Activated gamma-delta T cell (primary cell): ENCODE measurements at regions not wholly inside any gene's neighbourhood (a gene's known extent, or its start where the extent isn't known, plus 50 kb on each side); places are given as distances from the start of the nearest gene placed in this dataset.

ENCODE experiments used
- DNase-seq: peaks from one replicate; lab custom pipeline; 2025; lab: John Stamatoyannopoulos, UW

DNA sequence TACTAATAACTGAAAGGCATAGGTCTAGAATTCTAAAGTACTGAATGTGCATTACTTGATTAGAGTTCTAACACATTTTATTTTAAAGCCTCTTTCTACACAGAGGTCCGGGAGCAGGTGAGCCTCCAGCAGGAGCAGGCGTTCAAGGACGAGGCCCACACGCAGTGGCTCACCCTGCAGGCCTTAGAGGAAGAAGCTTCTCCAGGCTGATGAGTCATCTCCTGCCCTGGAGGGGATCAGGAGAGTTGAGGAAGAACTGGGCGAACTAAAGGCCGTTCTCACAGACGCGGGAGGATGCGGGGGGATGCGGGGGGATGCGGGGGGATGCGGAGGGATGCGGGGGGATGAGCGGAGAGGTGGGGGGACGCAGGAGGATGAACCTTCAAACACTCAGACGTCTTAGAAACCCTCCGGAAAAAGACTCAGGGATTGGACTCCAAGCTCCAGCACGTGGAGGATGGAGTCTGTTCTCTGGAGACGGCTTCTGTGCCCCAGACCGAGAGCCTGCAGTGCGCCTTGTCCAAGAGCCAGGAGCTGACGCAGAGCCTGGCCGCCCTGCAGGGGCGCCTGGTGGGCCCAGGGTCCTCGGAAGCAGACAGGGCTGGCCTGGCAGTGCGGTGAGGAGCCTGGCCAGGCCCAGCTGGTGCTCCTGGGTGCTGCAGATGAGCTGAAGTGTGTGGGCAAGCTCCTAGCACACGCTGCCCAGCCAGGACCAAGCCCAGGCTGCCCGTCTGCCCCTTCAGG lies 433.7 kb upstream of the TPK1 start:
- DNase-seq: no peak

DNA sequence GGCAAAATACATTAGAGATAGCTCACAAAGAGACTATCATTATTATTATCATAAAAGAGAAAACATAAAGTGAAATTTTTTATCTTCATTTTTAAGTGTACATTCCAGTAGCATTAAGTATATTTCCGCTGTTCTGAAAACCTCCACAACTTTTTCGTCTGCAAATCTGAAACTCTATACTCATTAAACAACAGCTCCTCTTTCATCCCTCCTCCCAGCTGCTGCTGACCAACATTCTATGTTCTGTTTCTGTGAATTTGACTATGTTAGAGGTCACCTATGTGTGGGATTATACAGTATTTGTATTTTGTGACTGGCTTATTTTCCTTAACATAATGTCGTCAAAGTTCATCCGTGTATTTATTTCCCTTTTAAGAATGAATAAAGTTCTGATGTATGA lies 429.3 kb upstream of the TPK1 start:
- DNase-seq: no peak

DNA sequence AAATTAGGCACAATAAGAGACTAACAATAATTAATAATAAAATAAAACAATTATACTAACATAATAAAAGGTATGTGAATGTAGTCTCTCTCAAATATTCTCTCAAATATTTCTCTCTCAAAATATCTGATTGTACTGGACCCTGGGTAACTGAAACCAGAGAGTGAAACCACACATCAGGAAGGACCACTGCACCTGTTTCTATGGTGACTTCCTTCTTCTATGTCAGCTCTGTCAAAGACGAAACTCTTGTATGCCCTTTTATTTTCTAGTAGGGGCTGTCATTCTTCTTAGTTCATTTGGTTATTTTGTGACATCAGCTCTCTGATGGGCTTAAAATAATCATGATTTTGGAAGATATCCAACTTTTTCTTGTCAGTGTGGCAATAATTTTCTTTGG lies 428.0 kb upstream of the TPK1 start:
- no peak for DNase-seq

DNA sequence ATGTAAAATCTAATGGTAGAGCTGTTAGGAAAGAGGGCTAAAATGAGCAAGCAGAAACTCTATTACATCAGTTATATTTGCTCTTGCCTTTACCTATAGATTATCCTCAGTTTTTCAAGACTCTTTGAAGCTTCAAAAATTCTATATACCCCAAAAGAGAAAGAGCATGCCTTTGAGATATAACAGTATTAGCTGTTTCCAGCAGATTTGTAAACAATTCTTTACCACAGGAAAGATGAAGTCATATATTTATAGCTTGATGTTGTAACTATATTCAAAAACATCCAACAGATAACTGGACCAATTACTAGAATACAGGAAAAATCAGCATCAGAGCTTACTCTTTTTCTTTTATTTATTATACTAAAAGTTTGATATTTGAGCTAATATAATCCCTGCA lies 416.2 kb upstream of the TPK1 start:
- DNase-seq: no peak

DNA sequence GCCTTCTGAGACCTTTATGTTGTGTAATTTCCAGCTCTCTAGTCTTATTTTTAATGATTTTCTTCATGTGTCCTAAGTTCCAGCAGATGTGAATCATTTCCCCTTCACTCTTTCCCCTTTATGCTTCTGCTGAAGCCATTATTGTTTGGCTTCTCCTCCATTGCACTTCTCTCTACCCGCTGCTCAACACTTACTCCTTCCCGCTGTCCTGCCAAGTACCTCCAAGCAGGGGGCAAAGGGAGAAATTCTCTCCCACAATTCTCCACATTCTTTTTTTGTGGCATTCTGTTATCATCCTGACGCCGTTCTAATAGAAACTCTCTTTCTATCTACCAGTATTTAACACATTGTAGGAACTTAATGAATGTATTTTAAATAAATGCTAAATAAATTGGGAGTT lies 388.9 kb upstream of the TPK1 start:
- no peak for DNase-seq

DNA sequence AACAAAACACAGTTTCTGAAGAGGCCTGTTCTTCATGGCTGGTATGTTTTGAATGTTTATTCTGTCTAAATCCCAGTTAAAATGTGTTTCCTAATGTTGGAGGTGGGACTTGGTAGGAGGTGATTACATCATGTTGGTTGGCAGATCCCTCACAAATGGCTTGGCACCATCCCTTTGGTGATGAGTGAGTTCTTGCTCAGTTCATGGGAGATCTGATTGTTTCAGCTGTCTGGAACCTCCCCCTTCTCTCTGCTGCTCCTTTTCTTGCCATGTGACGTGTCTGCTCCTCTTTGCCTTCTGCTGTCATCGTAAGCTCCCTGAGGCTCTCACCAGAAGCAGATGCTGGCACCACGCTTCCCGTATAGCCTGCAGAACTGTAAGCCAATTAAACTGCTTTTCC lies 383.6 kb upstream of the TPK1 start:
- no peak for DNase-seq

DNA sequence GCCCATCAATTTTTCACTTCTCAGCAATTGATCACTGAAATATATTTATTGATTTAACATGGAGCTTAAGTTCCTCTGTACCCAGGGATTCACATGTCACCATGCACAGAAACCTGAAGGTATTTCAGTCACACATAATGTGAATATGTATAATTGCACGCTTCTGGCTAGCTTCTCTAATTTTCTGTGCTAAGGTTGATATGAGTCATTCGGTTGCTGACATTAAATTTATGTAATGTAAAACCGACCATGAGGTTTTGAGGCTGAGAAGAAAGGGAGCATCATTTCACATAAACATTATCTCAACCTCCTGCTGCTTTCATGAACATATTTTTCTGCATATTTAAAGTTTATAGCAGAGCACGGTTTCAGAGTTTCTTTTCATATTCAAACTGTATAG lies 381.0 kb upstream of the TPK1 start:
- no peak for DNase-seq

DNA sequence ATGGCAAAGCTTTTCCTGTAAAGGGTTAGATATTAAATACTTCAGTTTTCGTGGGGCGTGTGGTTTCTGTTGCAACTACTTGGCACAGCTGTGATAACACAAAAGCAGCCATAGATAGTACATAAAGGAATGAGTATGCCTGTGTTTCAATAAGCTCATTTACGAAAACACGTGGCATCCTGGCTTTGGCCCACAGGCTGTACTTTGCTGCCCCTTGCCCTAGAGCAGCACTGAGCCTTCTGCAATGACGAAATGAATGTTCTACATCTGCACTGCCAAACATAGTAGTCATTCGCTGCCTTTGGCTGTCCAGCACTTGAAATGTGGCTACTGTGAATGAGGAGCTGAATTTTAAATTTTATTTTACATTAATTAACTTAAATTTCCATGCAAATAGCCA lies 376.2 kb upstream of the TPK1 start:
- DNase-seq: no peak

DNA sequence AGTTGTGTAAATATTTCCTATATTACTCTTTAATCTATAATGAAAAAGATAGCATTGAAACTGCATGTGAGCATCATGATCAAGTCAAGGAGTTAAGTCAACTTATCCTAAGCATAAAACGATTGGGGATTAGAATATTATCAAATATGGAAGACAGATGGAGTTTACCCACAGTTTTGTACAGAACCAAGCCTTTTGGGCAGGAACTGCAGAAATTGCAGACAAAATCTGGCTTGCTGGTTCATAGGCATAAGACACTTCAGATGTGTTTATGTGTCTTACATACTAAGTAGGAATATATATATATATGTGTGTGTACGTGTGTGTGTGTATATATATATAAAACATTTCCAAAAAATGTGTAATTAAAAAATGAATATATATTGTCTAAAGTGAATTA lies 375.4 kb upstream of the TPK1 start:
- DNase-seq: no peak

DNA sequence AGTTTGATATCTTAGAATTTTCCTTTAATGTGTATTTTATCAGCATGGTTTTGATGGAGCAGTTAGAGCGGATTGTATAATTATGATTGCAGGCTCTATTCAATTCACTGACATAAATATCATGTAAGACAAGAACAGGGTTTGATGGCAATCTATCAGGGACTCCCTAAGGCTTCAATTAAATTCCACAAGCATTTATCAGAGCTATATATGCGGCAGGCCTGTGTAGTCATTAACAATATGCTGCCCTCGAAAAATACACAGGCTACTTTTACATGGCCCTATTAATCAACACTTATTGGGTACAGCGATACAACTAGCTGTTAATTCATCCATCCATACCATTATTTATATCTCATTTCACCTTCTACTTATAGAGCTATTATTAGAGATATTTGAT lies 358.1 kb upstream of the TPK1 start:
- no peak for DNase-seq

DNA sequence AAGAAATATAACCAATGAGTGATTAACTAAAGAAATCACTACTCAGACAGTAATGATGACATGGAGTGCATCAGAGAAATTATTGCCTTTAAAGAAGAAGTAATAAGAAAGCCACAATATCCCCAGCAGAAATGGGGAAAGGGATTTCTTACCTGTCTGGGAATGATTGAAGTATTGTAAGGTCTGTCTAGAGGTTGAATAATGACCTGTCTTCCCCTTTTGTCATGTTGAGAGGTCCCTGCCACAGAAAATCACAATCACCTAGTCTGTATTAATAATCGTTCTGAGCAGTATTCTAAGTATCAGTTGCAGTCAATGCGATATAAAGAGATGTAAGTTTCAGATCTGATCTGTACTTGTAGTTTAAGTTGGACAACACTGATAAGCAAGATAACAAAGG lies 349.1 kb upstream of the TPK1 start:
- DNase-seq: no peak

DNA sequence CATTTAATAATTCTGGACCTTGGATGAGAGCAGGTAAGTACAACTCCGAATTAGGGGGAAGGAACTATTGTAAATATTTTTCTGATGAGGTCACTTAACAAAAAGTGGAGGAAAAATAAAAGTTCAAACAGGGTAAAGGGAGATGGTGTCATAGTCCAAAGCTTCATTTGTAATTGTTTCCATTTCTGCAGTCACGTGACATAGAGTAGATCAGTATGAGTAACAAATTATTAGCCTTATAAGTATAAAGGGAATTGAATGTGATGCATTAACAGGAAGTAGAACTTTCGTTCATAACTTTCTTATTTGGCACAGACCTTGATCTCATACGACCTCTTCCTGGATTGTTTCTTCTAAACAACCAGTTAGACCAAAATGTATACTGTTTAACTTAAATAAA lies 347.2 kb upstream of the TPK1 start:
- no peak for DNase-seq

DNA sequence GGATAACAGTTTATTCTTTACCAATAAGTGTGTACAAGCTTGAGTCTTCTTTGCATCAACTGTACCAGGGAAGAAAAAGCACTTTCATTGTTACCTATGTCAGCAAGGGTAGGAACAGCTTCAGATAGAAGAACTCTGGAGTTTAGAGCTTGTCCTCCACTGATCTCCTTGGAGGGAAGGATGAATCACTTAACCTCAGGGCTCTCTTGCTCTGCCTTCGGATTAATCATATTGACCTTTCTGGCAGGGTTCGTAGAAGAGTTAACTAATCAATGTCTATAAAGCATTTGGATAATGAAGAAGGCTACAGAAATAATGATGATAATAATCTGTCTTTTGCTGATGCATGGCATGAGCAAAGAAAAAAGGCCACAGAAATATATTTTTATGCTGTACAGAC lies 339.5 kb upstream of the TPK1 start:
- no peak for DNase-seq

DNA sequence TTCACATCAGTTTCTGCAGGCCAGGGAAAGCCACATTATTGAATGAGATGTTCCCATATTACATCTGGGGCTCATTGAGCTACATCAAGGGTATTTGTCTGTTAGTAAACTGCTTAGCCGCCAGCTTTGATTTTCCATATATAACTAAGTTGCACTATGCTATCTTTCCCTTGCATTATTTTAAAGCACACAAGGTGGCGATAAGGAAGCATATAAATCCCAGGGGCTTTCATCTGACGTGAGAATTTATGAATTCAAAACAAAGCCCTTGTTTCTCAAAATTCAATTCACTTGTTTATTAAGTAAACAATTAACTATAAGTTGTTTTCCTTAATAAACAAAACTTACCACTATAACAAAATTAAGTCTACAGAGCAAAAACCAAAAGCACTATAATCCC lies 334.1 kb upstream of the TPK1 start:
- no peak for DNase-seq

DNA sequence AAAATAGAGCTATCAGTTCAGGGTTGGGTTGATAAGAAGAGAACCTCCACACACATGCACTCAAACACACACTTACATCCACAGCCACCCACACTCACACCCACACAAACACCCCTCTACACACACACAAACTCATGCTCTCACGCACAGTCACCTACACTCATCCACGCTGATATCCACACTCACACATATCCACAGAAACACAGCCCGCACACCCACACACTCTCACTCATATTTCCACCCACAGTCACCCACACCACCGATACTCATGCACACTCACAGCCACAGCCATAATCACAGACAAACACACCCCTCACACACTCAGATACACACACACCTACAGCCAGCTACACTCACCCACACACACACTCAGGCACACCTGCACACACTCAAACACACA lies 333.0 kb upstream of the TPK1 start:
- no peak for DNase-seq

DNA sequence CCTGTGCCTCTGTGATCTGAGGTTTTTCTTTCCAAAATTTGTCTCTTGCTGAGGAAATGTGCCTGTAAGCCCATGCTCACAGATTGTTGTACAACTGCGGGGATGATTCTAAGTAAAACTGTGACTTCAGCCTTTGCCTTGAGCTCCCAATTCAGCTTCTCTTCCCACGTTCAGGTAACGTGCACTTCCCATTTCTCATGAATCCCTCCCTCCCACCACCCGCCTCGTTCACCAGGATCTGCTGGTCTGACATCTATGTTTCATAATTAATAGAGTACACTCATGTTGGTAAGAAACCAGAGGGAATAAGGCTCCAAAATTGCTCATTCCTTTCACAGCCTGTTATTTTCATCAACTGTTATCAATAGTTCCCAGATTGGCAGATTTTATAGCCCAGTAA lies 332.6 kb upstream of the TPK1 start:
- DNase-seq: no peak

DNA sequence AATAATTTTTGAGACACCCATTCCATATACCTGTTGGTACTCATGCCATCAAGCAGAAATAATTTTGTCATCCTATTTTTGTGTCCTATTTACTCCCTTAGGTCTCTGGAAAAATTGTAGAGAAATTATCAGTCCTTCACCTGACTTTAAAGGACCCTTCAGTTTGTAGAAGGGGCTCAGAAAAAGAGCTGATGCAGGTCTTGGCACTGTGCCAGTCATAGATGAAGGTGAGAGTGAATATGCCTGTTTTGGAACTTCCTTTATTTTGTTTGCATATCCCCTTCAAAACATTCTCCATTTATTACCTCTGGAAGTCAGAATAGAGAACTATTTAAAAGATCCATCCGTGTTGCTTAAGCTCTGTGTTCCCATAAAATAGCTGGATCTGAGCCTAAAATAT lies 321.0 kb upstream of the TPK1 start:
- no peak for DNase-seq

DNA sequence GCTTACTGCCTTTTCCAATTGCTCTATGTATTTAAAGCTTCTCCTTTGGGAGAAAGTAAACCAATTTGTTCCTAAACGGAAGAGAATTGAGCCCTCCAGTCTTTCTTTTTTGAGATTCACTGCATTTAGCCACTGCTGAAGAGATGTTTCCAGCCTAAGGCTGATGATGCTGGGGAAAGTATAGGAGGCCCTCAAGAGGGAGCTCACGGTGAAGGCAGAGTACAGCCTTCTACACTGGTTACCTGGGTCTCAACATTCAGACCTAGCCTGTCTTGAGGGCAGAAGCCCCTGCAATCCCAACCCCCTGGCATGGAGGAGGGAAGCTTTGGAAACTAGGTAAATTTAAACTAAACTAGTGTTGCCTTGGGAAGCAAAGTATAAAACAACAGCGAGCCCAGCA lies 316.7 kb upstream of the TPK1 start:
- DNase-seq: no peak

DNA sequence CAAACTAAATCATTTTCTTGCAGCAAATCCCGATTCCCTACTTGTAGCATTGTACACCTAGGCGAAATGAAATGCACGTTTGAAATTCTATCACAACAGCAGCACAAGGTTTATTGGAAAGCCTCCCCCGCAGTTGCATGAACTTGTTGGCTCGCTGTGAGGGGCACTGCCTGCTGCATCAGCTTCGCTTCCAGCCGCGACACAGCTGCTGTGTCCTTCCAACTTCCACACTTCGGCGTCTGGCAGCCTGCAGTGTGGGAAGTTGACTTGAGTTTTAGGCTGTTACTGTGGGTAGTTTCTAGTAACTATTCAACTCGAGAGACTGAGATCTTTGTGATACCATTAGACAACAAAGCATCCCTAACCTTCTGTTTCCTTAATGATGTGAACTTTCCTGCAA lies 315.8 kb upstream of the TPK1 start:
- DNase-seq: no peak

DNA sequence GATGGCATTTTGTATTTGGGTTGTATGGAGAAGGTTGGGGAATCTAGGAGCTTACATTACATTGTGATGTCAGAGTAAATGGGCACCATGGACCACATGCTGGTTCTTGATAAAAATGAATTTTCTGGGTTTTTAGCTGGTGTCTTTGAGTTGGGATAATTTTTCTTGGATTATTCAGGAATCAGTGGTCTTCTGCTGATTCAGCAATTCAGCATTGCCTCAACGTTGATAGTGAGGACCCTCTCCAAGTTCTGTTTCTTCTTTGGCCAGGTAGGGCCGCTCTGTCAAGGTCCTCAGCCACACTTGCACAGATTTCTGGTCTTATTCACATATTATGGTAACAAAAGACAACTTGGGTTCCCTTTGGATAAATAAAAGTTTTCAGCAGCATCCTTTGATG lies 312.0 kb upstream of the TPK1 start:
- no peak for DNase-seq

DNA sequence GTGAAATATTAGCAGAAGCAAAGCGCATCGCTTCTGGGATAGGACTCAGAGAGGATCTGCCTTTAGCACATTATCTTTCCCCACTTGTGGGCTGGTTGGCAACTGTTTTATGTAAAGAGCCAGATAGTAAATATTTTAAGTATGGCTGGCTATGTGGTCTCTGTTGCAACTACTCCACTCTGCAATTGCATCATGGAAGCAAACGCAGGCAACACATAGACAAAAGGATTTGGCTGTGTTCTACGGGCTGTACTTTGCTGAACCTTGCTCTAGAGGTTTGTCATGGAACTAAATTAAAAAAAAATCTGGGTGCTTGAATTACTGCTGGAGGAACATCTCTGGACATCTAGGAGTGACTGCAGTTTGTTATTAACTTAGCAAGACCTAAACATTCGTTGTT lies 307.8 kb upstream of the TPK1 start:
- no peak for DNase-seq

DNA sequence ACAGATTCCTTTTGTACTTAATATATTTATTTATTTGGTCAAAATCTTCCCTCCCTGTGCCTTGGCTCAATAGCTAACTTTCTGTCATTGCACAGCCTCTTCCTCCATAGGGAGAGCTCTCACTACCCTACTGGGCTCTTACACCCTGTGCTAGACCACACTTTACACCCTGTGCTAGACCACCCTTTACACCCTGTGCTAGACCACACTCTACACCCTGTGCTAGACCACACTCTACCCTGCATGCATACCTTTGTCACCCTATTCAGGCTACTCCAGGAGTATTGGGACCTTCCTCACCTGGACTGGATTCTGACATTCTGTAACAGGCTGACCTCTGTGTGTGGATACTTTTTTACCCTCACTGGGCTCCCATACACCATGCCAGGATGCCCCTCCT lies 298.5 kb upstream of the TPK1 start:
- no peak for DNase-seq

DNA sequence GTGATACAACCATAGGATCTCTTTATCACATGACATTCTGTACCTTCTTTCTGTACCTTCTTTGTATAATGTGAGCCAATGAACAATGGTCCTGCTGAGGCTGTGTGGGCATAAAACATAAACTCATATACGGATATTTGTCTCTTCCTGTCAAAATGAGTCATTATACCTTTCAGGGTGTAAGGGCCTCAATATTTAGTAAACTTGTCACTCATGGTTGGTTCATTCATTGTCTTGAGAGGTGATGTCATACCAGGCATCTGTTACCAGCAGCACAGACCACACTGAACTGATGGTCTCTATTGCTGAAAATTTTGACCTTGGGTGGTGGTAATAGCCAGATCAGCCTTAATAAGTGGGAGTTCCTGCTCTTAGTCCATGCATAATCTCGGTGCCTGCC lies 287.6 kb upstream of the TPK1 start:
- DNase-seq: no peak

DNA sequence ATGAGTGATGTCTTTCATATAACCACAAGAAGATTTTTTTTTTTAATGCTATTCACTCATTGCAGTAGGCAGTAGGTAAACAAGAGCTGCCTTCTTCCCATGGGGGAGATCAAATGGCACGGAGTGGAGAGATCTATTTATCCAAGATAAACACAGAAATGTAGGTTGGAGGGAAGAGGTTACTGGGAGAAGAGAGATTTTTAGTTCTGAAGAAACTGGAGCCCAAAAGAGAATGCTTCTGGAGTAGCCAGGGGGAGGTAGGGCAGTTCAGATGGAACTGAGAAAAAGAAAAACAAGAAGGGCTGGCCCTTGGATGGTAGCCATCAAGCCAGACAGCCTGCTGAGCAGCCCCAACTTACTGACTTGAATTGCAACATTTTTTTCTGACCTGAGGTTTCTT lies 270.1 kb upstream of the TPK1 start:
- no peak for DNase-seq

DNA sequence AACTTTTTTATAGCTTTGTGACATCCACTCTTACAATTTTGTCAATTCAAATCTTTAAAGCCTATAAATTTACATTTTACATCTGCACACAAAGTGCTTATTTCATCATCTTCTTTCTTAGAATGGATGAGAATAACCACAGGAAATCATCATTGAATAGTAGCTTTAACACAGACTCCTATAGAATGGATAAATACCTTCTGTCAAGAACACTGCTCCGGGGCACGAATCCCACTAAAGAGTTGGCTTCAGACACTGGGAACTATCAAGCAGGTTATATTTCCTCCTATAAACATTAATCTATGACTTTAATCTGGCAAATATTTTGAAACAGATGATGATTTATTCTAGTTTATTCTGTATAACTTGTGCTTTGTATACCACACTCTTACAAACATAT lies 269.7 kb upstream of the TPK1 start:
- no peak for DNase-seq
